K562 (cell line): ENCODE measurements at regions not wholly inside any gene's neighbourhood (a gene's known extent, or its start where the extent isn't known, plus 50 kb on each side); places are given as distances from the start of the nearest gene placed in this dataset.

Experiments used
- ATAC-seq: fragments of 200-7000 bp; cut with Tn5 transposase; 3 replicates; pipeline ENCODE4 v1.9.1; 2020; ENCODE audit warnings: moderate library complexity
- BruUV-seq: library from RNA; stranded (reverse); fragments of 400-500 nt; replicated peaks from 2 replicates; lab custom pipeline; 2021; lab: Mats Ljungman, UMichigan
- CTCF ChIA-PET: fragments of 300-600 bp; formaldehyde crosslinking; extraction: SDS; loops from one replicate; lab custom pipeline; 2021; ENCODE audit warnings: low intra/inter-chr PET ratio; lab: Yijun Ruan, JAX
- POLR2A ChIA-PET: fragments of 300-600, 350-650 bp; sonication (Branson Sonifier 250); formaldehyde crosslinking; extraction: SDS; loops from one replicate; lab custom pipeline; 2021; ENCODE audit warnings: antibody characterized with exemption, inconsistent platforms; lab: Yijun Ruan, JAX
- DNase-seq, 4 experiments: peaks; one replicate each; pipeline versions ENCODE4 v3.0.0 to v3.0.0-alpha.2; 2011 to 2018; ENCODE audit warnings: low spot score in 3 of 4, mixed read lengths in 3 of 4; ENCODE audit errors: extremely low read depth in 1 of 4
- FAIRE-seq: peaks from 2 replicates; lab custom pipeline; 2011; peaks lifted over from hg19 to GRCh38; lab: Jason Lieb, UNC
- H2AFZ ChIP-seq: 2 replicates; pipeline ENCODE4 v1.6.0; 2011; ENCODE audit warnings: low read depth, low read length, control low read depth, inconsistent platforms
- H3K27ac ChIP-seq: fragments of 200-600 bp; 3 replicates; pipeline ENCODE4 v1.8.0; 2011; ENCODE audit warnings: low read depth, mild to moderate bottlenecking, control low read depth, inconsistent platforms, low read length, moderate library complexity, mixed read lengths; ENCODE audit errors: extremely low read depth
- H3K27me3 ChIP-seq, 2 experiments: fragments of 300-600 bp in 1 of 2; 2 replicates in 1 of 2; 3 replicates in 1 of 2; pipeline versions ENCODE4 v1.6.0 to v1.8.0; 2011; ENCODE audit warnings: inconsistent platforms in 2 of 2, low read length in 2 of 2, mild to moderate bottlenecking in 1 of 2, mixed read lengths in 1 of 2, moderate library complexity in 1 of 2; ENCODE audit not compliant: control insufficient read depth in 2 of 2, insufficient read depth in 2 of 2
- H3K36me3 ChIP-seq: fragments of 300-600 bp; 3 replicates; pipeline ENCODE4 v1.8.0; 2011; ENCODE audit warnings: mild to moderate bottlenecking, low read length, inconsistent platforms; ENCODE audit not compliant: control insufficient read depth, insufficient read depth
- H3K4me1 ChIP-seq, 2 experiments: fragments of 200-600 bp in 1 of 2; replicated peaks in 1 of 2; 2 replicates in 1 of 2; 3 replicates in 1 of 2; pipeline versions ENCODE4 v1.5.1 to v1.8.0; 2011; ENCODE audit warnings: inconsistent platforms in 2 of 2, low read length in 2 of 2, mild to moderate bottlenecking in 1 of 2, mixed read lengths in 1 of 2, moderate library complexity in 1 of 2; ENCODE audit not compliant: control insufficient read depth in 2 of 2, insufficient read depth in 2 of 2
- H3K4me2 ChIP-seq: 2 replicates; pipeline ENCODE4 v1.6.1; 2011; ENCODE audit warnings: low read length, control low read depth, inconsistent platforms, mixed read lengths; ENCODE audit not compliant: insufficient read depth
- H3K4me3 ChIP-seq: fragments of 200-600 bp; sonication (generic), shearing (Covaris generic); 2 replicates; pipeline ENCODE4 v1.5.1; 2016; ENCODE audit warnings: control low read depth, inconsistent platforms
- H3K79me2 ChIP-seq: fragments of 200-600 bp; 3 replicates; pipeline ENCODE4 v1.8.0; 2011; ENCODE audit warnings: low read length, inconsistent platforms; ENCODE audit not compliant: control insufficient read depth, insufficient read depth
- H3K9ac ChIP-seq, 2 experiments: 2 replicates each; pipeline versions ENCODE4 v1.6.0 to v1.6.1; 2011; ENCODE audit warnings: low read depth in 2 of 2, low read length in 2 of 2, control low read depth in 1 of 2, inconsistent platforms in 1 of 2, mild to moderate bottlenecking in 1 of 2, mixed read lengths in 1 of 2; ENCODE audit not compliant: insufficient read depth in 1 of 2
- H3K9me1 ChIP-seq: one replicate; pipeline ENCODE4 v1.6.0; 2011; ENCODE audit warnings: inconsistent platforms, mild to moderate bottlenecking, low read length, moderate library complexity; ENCODE audit not compliant: control insufficient read depth, insufficient read depth
- H3K9me3 ChIP-seq: replicated peaks from 2 replicates; pipeline ENCODE4 v1.5.1; 2011; ENCODE audit warnings: low read depth, low read length, inconsistent platforms; ENCODE audit not compliant: control insufficient read depth, insufficient read depth
- H4K20me1 ChIP-seq: replicated peaks from 2 replicates; pipeline ENCODE4 v1.6.1; 2011; ENCODE audit warnings: low read length, inconsistent platforms, mixed read lengths; ENCODE audit not compliant: control insufficient read depth, insufficient read depth
- ARNT ChIP-seq, 2 experiments: fragments of 450-650 bp; IDR thresholded peaks; 2 replicates each; pipeline ENCODE4 v1.6.1; 2016; ENCODE audit warnings: mild to moderate bottlenecking in 1 of 2
- BMI1 ChIP-seq: fragments of 150-350 bp; IDR thresholded peaks from 2 replicates; pipeline ENCODE4 v1.6.1; 2014; ENCODE audit warnings: low read length
- ESRRB ChIP-seq: fragments of 250-450 bp; sonication (Bioruptor Pico); IDR thresholded peaks from 2 replicates; pipeline ENCODE4 v1.5.0; 2020; ENCODE audit warnings: mild to moderate bottlenecking, moderate library complexity, borderline replicate concordance
- KLF10 ChIP-seq: fragments of 250-450 bp; sonication (Bioruptor Pico); IDR thresholded peaks from 2 replicates; pipeline ENCODE4 v1.6.1; 2021; ENCODE audit warnings: matching md5 sums
- MAX ChIP-seq: sonication (generic); formaldehyde crosslinking; IDR thresholded peaks from 2 replicates; pipeline ENCODE4 v1.9.0; 2022; ENCODE audit warnings: mild to moderate bottlenecking, missing genetic modification reagents
- MTA3 ChIP-seq: fragments of 450-650 bp; formaldehyde crosslinking; IDR thresholded peaks from 2 replicates; pipeline ENCODE4 v1.6.1; 2017; ENCODE audit warnings: mild to moderate bottlenecking, borderline replicate concordance
- RNF219 ChIP-seq: fragments of 250-450 bp; sonication (Bioruptor Pico); IDR thresholded peaks from 2 replicates; pipeline ENCODE4 v1.5.0; 2022; ENCODE audit warnings: mild to moderate bottlenecking
- SRSF3 ChIP-seq: fragments of 200-400 bp; formaldehyde crosslinking; IDR thresholded peaks from 2 replicates; pipeline ENCODE4 v1.6.1; 2016; ENCODE audit warnings: mild to moderate bottlenecking, low read length, moderate library complexity; ENCODE audit not compliant: insufficient read depth
- TEAD1 ChIP-seq, 2 experiments: fragments of 450-650 bp in 1 of 2; sonication (generic) in 1 of 2; formaldehyde crosslinking; IDR thresholded peaks; 2 replicates each; pipeline versions ENCODE4 v1.4.0 to v1.8.0; 2020 to 2022; ENCODE audit warnings: mild to moderate bottlenecking in 2 of 2, missing genetic modification reagents in 1 of 2
- ZBTB43 ChIP-seq: sonication (generic); formaldehyde crosslinking; IDR thresholded peaks from 2 replicates; pipeline ENCODE4 v1.8.0; 2023; ENCODE audit warnings: mild to moderate bottlenecking, missing genetic modification reagents
- ZNF143 ChIP-seq: sonication (generic); formaldehyde crosslinking; IDR thresholded peaks from 2 replicates; pipeline ENCODE4 v1.9.0; 2022; ENCODE audit warnings: mild to moderate bottlenecking, missing genetic modification reagents
- ZNF263 ChIP-seq: sonication (generic); formaldehyde crosslinking; IDR thresholded peaks from 2 replicates; pipeline ENCODE4 v1.8.0; 2022; ENCODE audit warnings: mild to moderate bottlenecking, missing genetic modification reagents, borderline replicate concordance
- WGBS: fragments of 100-300 bp; shearing (Covaris generic); methylation state at CpG from one replicate; pipeline ENCODE4 v1.1.6; 2016; ENCODE audit warnings: low coverage, mixed read lengths; ENCODE audit not compliant: insufficient coverage; ENCODE audit errors: missing lambda C conversion rate; 5-methylcytosine and 5-hydroxymethylcytosine counted together
- in situ Hi-C: fragments of 300-500 bp; cut with MboI; formaldehyde crosslinking; loops from 4 replicates; pipeline ENCODE4 v1.15.0; 2018; ENCODE audit warnings: inconsistent platforms, mixed read lengths
- intact Hi-C: fragments of 100-400 bp; cut with micrococcal nuclease; formaldehyde crosslinking; loops from 2 replicates; pipeline ENCODE4 v1.14.2; 2022

- 0% methylated on average over 7 of the region's 7 CpGs for WGBS
- no peaks in the 10 kb centered on the region for H3K9me1 ChIP-seq
- H3K27me3 ChIP-seq, result peaks cover 0 to 9% of the 10 kb centered on the region in 2 experiments; a peak in 2 of 5 replicates
- in situ Hi-C loops, result no loop called here
- no peak overlapping the region for H3K4me2 ChIP-seq
- no peak overlapping the region for H3K4me3 ChIP-seq
- TF ChIP-seq ZBTB43 (CRISPR knock-in tag) (no peak), BMI1 (no peak), MTA3 (no peak)
- TF ChIP-seq, all 486 proteins: peak for 0
- H3K36me3 ChIP-seq, result no peaks in the 10 kb centered on the region
- no peak overlapping the region for H3K9ac ChIP-seq
- H3K79me2 ChIP-seq, result no peaks in the 10 kb centered on the region
- intact Hi-C loops, result no loop called here
- DNase-seq (no peak), ATAC-seq (no peak), FAIRE-seq (no peak)
- H3K4me1 ChIP-seq, result no peaks in the 10 kb centered on the region
- H4K20me1 ChIP-seq, result no peaks in the 10 kb centered on the region
- H2AFZ ChIP-seq, result no peak overlapping the region
- H3K9me3 ChIP-seq, result no peaks in the 10 kb centered on the region
- no peak overlapping the region for H3K27ac ChIP-seq
- no TSS peak for BruUV-seq
- POLR2A ChIA-PET, result no interaction called here
- CTCF ChIA-PET, result no interaction called here
Measured at GRCh38 chr15:39255760-39256159, 325.1 kb upstream of the THBS1 start.

DNA sequence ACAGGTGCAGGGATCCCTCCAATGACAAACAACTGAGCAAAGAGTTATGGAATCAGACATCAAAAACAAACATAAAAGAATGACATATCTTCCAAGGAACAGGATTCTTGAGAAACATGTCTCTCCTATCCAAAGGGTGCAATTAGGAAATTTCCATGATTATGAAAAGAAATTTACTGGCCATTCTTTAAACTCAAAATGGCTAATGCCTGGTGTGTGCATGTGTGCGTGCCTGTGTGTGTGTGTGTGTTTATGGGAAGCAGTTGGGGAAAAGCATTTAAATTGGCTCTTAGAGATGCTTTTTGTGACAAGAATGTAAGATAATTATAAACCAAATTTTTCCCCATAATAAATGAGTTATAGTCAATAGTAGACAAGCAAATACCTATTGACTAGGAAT, 320.5 kb upstream of the THBS1 start:
- H3K4me3 ChIP-seq, result no peak overlapping the region
- DNase-seq, result no peak
- no peaks in the 10 kb centered on the region for H3K36me3 ChIP-seq
- FAIRE-seq, result no peak
- WGBS, result 0% methylated on average over 1 of the region's 1 CpG
- CTCF ChIA-PET, result no interaction called here
- no peak overlapping the region for H3K27ac ChIP-seq
- H3K4me1 ChIP-seq, result no peaks in the 10 kb centered on the region
- no peak overlapping the region for H2AFZ ChIP-seq
- ATAC-seq, result no peak
- POLR2A ChIA-PET, result interaction anchor here (0.7 kb wide), 1 partner anchor 407 kb away, joined by 3 read pairs; no protein-coding TSS in a partner anchor
- in situ Hi-C loops, result no loop called here
- peaks cover 0 to 6% of the 10 kb centered on the region in 2 experiments; a peak in 1 of 5 replicates for H3K27me3 ChIP-seq
- no peak overlapping the region for H3K9ac ChIP-seq
- no peak overlapping the region for H3K4me2 ChIP-seq
- intact Hi-C loops, result no loop called here
- H3K9me1 ChIP-seq, result no peaks in the 10 kb centered on the region
- H3K79me2 ChIP-seq, result no peaks in the 10 kb centered on the region
- no TSS peak for BruUV-seq
- H4K20me1 ChIP-seq, result no peaks in the 10 kb centered on the region
- H3K9me3 ChIP-seq, result no peaks in the 10 kb centered on the region
- TF ChIP-seq SRSF3 (no peak), KLF10 (CRISPR knock-in tag) (no peak), ARNT (IDR thresholded peaks at IDR 0.05) (no peak), ZNF263 (no peak), MAX (CRISPR knock-in tag) (no peak), TEAD1 (CRISPR knock-in tag; IDR thresholded peaks at IDR 0.05) (no peak), ZNF143 (CRISPR knock-in tag) (no peak), ESRRB (CRISPR knock-in tag) (no peak), RNF219 (CRISPR knock-in tag) (no peak)
